Hepatocyte (in vitro differentiated cells): ENCODE measurements at regions not wholly inside any gene's neighbourhood (a gene's known extent, or its start where the extent isn't known, plus 50 kb on each side); places are given as distances from the start of the nearest gene placed in this dataset.

Experiments used
- CTCF ChIP-seq: fragments of 200-600 bp; sonication (generic); IDR thresholded peaks from 2 replicates; pipeline ENCODE4 v1.5.1; 2016; ENCODE audit warnings: antibody characterized with exemption, mild to moderate bottlenecking; ENCODE audit not compliant: poor library complexity
- EZH2 ChIP-seq: fragments of 200-600 bp; sonication (generic); IDR thresholded peaks from 2 replicates; pipeline ENCODE4 v1.6.1; 2016; ENCODE audit warnings: antibody characterized with exemption, mild to moderate bottlenecking, borderline replicate concordance

DNA sequence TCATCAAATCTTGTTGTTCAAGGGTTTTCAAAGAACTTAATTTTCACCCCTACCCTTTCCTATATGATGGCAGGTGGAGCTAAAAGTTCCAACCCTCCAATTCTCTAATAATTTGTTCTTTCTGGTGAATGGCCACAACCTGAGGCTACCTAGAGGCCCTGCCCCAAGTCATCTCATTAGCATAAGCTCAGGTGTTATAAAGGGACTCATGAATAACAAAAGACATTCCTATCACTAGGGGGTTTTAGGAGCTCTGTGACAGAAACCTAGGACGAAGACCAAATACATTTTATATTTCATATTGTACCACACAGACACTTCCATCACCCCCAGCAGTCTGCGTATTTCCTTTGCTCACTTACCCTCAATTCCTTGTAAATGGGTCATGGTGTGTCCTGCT lies 483.6 kb upstream of the EPHA6 start:
- TF ChIP-seq CTCF, result no peak
- TF ChIP-seq EZH2, result no peak
